ENCODE measurements at regions not wholly inside any gene's neighbourhood (a gene's known extent, or its start where the extent isn't known, plus 50 kb on each side); places are given as distances from the start of the nearest gene placed in this dataset.

DNA sequence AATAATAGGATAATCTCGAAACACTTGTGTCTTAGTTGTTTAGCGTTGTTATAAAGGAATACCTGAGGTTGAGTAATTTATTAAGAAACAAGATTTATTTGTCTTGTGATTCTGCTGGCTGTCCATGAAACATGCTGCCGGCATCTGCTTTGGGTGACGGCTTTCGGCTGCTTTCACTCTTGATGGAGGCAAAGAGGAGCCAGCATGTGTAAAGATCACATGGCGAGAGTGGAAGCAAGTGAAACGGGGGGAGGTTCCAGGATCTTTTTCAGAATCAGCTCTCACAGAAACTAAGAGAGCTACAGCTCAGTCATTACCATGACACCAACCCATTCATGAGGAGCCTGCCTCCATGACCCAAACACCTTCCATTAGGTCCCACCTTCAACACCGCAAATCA lies 402.8 kb downstream of the CDC14C start:
- DNase-seq (ENCODE audit: low read depth), result no peak
- no peak overlapping the region for H3K4me3 ChIP-seq (ENCODE audit: low read length)
- TF ChIP-seq CTCF (IDR thresholded peaks at IDR 0.05; ENCODE audit: insufficient read depth, low read depth, low read length, missing control alignments), result no peak

DNA sequence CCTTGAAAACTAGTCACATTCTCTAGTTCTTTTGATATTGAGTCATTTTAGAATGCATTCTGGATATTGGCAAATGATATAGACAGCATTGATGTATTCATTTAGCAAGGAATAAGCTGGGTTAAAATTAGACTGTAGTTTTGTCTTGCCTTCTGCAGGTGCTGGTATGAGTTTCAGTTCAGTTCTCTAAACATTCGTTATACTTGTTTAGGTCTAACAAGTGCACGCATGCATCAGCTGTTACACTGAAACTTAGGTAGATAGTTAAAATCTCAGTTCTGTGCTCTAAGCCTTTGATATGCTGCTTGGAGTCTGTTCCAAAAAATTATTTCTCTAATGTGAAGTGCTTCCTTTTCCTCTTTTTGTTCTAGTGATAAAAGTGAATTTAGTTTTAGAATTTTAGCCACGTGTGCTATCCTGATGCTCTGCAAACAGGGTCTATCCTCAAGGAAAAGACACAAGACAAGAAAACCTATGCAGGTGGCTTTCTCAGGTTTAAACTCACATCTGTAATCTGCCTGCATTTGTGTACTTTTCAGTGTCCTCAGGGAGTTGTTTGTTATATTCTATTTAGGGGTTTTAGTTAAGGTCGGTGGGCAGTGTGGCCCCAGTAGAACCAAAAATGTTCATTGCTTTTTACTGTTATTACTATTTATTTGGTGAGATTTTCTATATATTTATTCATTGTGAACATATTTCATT lies 409.0 kb downstream of the CDC14C start:
- no peak for TF ChIP-seq CTCF (IDR thresholded peaks at IDR 0.05; ENCODE audit: insufficient read depth, low read depth, low read length, missing control alignments)
- no peak for DNase-seq (ENCODE audit: low read depth)
- H3K4me3 ChIP-seq (ENCODE audit: low read length), result no peak overlapping the region

DNA sequence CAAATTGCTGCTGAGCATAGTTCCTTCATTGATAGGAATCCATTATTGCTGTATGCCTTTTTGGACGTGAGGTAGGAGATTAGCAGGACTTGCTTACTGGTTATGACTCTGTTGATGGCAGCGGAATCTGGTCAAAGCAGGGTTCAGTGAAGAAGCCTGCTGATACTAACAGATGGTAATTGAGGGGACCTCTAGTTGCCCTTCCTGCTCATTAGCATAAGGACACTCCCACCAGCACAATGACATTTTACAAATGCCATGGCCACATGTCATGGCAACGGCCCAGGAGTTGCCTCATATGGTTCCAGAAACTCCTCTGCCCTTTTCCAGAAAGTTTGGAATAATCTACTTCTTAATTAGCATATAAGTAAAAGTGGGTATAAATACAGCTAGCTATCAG lies 417.5 kb downstream of the CDC14C start:
- H3K4me3 ChIP-seq (ENCODE audit: low read length), result no peak overlapping the region
- no peak for TF ChIP-seq CTCF (IDR thresholded peaks at IDR 0.05; ENCODE audit: insufficient read depth, low read depth, low read length, missing control alignments)

DNA sequence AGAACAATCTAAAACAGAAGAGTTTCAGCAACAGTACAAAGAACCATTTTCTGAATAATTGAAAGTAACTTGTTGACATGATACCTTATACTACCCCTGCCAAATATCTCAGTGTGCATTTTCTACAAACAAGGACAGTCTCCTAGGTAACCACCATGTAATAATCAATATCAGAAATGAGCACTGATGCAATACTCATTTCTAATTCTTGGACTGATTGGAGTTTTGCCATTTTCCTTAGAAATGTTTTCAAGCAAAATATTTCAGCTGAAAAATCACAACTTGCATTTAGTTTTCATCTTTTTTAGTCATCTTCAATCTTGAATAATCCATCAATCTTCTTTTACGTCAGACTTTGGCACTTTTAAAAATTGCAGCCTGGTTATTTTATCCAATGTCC lies 420.2 kb downstream of the CDC14C start:
- TF ChIP-seq CTCF (IDR thresholded peaks at IDR 0.05; ENCODE audit: insufficient read depth, low read depth, low read length, missing control alignments), result no peak
- no peak overlapping the region for H3K4me3 ChIP-seq (ENCODE audit: low read length)
- no peak for DNase-seq (ENCODE audit: low read depth)

More for the DNA sequence above, 417.5 kb downstream of the CDC14C start:
- DNase-seq (ENCODE audit: low read depth), result no peak

GRCh38 chr7:49346195-49346899 lies 422.0 kb downstream of the CDC14C start:
- TF ChIP-seq CTCF (IDR thresholded peaks at IDR 0.05; ENCODE audit: insufficient read depth, low read depth, low read length, missing control alignments), result no peak
- H3K4me3 ChIP-seq (ENCODE audit: low read length), result no peak overlapping the region
- no peak for DNase-seq (ENCODE audit: low read depth)

- no peak for TF ChIP-seq CTCF (IDR thresholded peaks at IDR 0.05; ENCODE audit: insufficient read depth, low read depth, low read length, missing control alignments)
Measured at GRCh38 chr7:49367072-49367471, 406.4 kb upstream of the VWC2 start.

More at GRCh38 chr7:49367072-49367471, 406.4 kb upstream of the VWC2 start:
- DNase-seq (ENCODE audit: low read depth), result no peak
- H3K4me3 ChIP-seq (ENCODE audit: low read length), result no peak overlapping the region

Measured in epithelial cell of esophagus (primary cell).